ENCODE measurements at regions not wholly inside any gene's neighbourhood (a gene's known extent, or its start where the extent isn't known, plus 50 kb on each side); places are given as distances from the start of the nearest gene placed in this dataset.
"Not testable (repeated sequence)": the region's sequence is repeated elsewhere in the genome, so short reads cannot be mapped to it uniquely, and the experiment has no call there.

DNA sequence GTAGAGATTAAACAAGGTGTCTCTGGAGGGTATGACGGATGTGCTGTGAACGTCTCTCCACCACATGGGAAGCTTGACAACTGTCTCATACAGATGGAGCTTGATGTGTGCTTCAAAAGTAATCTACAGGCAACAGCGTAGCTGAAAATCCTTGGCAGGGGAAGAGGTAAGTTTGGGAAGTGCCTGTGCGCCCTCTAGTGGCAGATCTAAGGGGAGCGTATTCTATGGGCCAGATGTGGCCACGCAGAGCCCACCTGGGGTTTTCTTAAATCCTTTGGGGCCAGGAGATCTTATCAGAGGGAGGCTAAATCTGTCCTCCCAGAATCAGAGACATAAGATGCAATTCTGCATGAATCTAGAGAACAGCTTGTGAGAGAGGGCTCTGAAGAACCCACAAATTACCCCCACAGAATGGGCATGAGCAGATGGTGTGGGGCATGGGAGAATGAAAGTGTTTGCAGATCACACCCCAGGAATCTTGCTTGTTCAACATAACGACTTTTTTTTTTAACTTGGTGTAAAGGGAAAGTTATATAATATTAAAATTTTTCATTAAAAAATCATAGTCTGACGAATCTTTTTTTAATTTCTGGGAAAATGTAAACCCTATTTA, 91.2 kb upstream of the MPP7 start:
- DNase-seq, result peak; percentile 47

DNA sequence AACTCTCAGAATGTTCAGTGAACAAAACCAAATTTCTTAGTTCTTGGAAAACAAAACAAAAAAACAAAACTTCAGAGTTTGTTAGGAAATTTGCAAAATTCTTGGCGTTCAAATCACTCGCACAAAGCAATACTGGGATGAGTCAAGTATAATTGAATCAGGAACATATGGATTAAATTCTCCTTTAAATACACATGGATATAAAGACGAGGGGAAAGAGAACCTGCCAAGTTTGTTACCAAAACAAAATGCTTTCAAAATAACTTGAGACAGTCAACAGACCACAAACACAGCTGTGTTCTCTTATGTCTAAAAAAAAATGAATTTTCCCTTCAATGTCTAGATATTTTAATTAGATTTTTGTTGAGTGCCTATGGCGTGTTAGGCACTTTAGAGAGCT, 93.5 kb upstream of the MPP7 start:
- DNase-seq, result no peak

DNA sequence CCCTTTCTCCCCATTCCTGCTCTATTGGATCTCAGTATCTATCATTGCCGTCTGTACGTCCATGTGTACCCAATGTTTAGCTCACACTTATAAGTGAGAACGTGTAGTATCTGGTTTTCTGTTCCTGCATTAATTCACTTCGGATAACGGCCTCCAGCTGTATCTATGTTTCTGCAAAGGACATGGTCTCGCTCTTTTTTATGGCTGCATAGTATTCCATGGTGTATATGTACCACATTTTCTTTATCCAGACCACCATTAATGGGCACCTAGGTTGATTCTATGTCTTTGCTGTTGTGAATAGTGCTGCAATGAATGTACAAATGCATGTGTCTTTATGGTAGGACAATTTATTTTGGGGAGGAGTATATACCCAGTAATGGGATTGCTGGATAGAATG, 94.4 kb upstream of the MPP7 start:
- no peak for DNase-seq

DNA sequence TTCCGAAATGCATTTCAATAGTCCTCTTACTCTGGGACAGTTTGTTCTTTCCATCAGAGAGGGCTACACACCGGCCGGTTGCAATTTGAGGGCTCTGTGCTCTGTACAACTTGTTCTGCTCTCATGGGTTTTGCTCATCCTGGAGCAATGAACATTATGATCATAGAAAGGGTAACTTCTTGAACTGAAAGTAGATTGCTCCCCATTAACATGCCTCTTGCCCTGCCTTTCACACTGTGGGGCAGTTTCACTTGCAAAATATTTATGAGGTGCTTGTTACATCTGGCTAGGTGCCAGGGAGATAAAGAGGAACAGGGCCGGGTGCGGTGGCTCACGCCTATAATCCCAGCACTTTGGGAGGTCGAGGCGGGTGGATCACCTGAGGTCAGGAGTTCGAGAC, 97.3 kb upstream of the MPP7 start:
- no peak for DNase-seq

DNA sequence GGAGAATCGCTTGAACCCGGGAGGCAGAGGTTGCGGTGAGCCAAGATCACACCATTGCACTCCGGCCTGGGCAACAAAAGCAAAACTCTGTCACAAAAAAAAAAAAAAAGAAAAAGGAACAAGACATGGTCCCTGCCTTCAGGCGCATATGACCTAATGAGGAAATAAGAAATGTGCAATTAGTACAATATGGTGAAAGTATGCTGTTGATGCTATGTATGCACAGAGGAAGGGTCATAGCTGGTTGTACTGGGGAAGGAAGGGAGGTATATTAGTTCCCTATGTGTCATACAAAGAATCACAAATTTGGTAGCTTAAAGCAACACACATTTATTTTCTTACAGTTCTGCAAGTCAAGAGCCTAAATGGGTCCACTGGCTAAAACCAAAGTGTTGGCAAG, 97.8 kb upstream of the MPP7 start:
- DNase-seq, result no peak

DNA sequence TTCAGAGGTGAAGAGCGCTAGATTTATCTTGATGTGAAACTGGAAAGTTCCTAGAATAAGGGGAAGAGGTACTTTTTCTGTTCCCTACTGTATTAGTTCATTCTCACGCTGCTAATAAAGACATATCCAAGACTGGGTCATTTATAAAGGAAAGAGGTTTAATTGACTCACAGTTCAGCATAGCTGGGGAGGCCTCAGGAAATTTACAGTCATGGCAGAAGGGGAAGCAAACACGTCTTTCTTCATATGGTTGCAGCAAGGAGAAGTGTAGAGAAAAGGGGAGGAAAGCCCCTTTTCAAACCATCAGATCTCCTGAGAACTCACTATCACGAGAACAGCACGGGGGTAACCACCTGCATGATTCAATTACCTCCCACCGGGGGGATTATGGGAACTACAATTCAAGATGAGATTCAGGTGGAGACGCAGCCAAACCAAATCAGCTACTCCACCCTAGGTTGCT, 99.8 kb upstream of the MPP7 start:
- not testable (repeated sequence) for DNase-seq

DNA sequence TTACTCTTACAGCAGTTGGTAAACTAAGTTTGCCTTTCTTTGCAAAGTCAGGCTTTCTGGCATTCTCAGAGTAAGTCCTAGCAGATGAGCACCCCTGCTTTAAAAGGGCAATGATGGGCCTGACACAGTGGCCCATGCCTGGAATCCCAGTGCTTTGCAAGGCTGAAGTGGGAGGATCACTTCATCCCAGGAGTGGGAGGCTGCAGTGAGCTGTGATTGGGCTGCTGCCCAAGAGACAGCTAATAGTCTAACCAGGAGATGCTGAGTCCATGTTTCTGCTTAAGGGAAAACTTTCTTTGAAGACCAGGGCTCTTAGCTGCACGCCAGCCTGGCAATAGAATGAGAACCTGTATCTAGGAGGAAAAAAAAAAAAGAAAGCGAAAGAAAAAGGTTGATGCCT, 100.2 kb upstream of the MPP7 start:
- DNase-seq, result no peak

DNA sequence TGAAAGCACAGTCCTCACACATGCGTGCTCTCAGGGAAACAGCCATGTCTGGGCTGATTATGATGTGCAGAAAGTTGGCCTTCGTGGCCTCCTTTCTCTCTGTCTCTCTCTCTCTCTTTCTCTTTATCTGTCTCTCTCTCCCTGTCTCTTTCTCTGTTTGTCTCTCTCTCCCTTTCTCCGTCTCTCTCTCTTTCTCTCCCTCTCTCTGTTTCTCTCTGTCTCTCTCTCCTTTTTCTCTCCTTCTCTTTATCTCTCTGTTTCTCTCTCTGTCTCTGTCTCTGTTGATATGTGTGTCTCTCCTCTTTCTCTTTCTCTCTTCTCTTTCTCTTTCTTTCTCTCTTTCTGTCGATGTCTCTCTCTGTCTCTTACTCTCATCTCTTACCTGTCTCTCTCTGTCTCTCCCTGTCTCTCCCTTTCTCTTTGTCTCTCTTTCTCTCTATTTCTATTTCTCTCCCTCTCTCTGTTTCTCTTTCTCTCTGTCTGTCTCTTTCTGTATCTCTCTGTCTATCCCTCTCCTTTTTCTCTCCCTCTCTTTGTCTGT, 105.4 kb upstream of the MPP7 start:
- DNase-seq, result no peak

DNA sequence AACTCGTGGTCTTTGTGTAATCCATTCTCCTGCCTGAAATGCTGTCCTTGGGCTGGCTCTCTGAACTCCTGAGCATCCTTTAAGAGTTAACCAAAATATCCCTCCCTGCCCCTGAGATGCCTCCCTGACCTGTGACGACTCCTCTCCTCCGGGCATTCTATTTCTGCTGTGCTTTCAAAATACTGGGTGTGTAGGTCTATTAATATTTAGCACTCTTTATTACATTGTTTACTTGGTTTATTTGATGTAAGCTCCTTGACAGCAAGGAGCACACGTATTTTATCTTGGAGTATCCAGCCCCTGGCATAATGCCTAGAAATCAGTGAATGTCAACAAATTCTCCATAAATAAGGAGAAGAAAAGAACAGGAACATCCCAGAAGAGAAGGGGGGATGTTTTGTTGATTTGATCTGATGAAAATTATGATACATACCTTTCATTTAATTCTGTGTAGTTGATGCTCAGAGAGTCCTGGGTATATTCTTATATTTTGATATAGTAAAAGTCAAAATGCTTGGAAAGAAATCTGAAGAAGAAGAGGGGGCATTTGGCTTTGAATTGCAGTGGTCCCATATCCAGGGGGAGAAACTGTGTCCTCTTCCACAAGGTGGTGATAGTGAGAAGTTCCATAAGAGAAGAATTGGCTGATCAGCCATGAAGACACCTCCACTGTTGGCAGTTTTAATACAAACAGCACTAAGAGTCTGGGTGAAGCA, 107.7 kb upstream of the MPP7 start:
- no peak for DNase-seq

DNA sequence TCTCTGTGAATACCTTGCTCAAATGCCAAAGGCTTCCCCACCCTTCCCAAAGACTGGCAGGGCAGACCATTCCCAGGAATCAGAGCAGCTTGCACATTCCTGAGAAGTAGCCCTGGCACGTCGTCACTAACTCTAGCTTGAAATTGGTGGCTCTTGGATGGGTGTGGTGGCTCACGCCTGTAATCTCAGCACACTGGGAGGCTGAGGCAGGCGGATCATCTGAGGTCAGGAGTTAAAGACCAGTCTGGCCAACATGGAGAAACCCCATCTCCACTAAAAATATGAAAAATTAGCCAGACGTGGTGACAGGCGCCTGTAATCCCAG, 108.2 kb upstream of the MPP7 start:
- DNase-seq, result no peak

DNA sequence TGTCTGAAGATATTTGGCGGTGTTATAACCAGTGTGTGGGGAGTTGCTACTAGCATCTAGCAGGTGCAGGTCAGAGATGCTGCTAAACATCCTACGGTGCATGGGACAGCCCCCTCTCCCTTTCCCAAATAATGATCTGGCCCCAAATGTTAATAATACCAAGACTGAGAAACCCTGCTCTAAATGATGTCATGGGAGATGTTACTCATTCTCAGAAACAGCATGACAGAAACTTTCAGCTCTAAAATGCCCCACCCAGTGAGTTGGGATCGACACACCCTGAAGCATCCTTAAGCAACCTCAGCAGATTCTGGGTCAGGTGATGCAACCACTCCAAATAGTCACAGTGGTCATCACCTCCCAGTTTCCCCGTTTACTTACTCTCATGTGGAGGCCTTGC, 108.8 kb upstream of the MPP7 start:
- no peak for DNase-seq

DNA sequence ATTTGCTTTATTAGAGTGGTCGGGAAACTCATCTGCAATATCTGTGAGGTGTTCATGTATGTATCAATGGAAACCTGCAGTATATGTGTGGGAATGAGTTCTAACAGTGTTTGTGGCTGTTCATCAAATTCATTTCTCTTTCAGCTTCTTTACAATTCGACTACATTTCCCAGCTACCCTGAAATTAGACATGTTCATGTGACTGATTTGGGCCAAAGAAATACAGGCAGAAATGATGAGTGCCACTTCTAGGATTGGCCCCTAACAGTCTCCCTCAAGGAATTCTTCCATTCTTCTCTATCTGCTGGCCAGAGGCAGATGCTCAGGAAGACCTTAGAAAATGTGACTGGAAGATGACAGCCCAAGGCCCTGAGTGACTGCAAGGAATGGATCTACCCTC, 114.8 kb upstream of the WAC start:
- DNase-seq, result no peak

DNA sequence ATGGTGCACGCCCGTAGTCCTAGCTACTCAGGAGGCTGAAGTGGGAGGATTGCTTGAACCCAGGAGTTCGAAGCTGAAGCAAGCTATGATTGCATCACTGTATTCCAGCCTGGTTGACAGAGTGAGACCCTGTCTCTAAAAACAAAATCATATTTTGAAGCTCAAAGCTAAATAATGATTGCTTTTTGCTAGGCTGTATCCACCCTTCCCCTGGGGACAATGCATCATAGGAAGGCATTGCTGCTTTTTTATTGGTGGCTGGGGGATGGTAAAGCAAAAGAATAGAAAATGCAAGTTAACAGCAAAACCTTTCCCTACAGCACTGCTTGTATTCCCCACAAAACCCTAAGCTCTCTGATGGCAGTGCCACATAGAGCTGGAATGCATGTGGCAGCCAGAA, 107.5 kb upstream of the WAC start:
- DNase-seq, result no peak

DNA sequence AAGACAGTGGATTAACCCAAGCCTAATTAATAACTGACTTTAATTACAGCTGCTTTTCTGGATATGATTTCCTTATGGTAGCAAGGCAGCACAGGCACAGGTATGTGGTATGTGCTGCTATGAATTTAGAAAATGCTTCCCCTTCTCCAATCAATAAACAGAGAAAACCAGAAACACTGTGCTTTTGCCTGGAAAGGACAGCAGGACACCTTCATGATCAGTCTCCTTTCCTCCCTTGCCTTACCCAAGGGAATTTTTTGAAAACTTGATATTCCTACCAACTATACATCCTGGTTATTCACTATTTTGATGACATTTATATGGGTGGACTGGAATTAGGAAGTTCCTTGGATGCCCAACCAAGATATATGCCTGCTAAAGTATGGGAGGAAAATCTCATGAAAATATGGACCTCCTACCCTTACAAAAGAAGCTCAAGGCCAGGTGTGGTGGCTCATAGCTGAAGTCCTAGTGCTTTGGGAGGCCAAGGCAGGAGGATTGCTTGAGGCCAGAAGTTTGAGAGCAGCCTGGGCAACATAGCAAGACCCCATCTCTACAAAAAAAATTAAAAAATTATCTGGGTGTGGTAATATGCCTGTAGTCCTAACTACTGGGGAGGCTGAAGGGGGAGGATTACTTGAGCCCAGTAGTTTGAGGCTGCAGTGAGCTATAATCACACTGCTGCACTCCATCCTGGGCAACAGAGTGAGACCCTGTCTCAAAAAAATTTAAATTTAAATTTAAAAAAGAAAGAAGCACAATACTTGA, 106.3 kb upstream of the WAC start:
- DNase-seq, result no peak

DNA sequence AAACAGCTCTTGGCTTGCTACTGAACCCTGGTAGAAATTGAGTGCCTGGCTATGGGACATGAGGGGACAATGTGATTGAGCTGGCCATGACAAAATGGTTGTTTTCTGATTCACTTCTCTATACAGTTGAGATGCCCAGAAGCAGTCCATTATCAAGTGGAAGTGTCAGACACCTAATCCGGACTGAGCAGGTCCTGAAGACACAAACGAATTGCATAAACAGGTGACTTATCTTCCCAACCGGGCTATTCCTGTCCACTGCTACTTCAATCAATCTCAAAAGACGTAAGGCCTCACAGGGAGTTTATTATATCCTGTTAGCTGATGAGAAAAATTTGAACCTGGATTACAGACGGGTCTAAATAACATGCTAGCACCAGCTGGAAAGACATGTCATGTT, 105.5 kb upstream of the WAC start:
- no peak for DNase-seq

DNA sequence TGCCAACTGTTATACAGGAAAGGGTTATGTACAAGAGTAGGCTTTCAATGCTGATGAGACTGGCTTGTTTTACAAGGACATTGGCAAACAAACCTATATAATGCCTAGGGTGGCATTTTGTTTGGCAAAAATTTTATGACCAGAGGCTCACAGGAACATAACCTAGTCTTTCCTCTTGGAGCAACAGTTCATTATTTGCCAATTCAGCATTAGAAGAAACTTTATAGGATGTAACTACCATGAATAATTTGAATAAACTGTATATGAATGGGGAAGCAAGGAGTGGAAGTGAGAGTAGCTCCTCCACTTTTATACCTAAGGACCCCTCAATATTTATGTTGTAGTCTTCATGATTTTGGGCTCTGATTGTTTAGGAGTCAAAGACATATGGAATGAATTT, 103.9 kb upstream of the WAC start:
- DNase-seq, result no peak

DNA sequence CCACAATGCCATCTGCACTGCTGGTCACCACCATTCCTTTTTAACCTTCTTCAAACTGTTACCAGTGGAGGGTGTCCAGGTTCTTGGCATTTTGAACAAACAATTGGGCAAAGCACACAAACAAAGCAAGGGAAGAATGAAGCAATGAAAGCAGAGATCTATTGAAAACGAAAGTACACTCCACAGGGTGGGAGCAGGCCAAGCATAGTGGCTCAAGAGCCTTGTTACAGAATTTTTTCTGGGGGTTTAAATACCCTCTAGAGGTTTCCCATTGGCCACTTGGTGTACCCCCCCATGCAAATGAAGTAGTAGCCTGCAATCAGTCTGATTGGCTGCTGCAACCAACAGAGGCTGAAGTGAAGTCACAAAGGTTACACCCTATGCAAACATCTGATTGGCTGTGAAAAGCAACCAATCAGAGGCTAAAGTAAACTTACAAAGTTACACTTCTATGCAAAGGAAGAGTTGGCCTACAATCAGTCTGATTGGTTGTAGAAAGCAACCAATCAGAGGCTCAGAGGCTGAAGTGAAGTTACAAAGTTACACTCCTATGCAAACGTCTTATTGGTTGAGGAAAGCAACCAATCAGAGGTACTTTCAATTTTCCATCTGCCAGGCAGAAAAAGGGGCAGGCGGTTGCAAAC, 103.2 kb upstream of the WAC start:
- no peak for DNase-seq

DNA sequence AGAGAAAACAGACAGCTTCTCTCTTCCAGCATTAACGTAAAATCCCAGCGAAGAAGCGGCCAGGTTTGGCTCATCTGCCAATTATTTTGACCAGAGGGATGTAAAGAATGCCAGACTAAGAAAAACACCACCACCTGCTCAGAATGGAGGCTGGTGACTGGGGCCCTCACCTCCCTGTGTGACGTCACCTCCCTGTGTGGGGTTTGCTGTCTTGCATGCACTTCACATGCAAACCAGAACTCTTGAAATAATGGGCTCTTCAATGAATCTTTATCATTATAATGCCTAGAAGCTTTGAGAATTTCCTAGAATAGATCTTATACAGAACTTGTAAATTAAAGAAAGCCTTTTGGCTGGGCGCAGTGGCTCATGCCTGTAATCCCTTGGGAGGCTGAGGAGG, 101.8 kb upstream of the WAC start:
- DNase-seq, result no peak

DNA sequence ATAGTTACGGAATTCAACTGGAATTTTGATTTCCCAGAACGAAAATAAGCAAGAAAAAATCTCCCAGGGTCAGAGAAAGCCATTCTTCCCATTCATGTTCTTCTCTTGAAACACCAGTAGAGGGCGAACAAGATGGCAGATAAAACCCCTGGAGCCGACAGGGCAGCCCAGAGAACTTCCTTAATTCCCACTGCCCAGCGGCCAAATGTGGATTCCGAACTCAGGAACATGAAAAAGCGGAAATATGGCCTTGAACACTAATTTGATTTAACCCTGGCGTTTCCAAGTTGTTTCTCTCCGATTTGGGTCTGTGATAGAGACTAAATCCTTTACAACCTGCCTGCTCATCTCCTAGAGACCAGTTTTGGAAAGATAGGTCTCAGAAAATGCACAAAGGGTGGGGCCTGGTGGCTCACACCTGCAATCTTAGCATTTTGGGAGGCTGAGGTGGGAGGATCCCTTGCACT, 100.7 kb upstream of the WAC start:
- no peak for DNase-seq

DNA sequence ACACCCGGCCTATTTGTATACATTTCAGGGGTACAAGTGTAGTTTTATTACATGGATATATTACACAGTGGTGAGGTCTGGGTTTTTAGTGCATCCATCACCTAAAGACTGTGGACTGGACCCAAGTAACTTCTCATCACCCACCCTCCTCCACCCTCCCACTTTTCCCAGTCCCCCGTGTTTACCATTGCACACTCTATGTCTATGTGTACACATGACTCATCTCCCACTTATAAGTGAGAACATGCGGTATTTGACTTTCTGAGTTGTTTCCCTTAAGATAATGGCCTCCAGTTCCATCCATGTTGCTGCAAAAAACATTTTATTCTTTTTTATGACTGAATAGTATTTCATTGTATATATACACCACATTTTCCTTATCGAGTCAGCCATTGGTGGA, 98.9 kb upstream of the WAC start:
- no peak for DNase-seq

DNA sequence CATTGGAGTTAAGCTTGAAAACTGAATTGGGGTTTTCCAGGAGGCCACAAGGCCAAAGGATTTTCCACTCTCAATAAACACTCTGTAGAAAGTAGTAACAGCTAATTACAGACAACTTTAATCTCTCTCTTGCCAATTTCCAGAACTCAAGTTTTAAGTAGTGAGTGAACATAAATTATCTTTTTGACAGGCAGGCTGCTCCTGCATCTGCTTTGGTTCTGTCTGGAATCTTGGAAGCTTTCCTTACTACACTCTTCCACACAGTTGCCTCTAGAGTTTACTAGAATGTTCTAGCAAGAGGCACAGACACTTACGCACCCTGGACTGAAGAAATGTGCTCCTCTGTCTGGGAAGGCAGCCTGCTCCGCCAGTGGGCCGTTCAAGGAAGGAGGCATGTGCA, 90.5 kb upstream of the WAC start:
- no peak for DNase-seq

DNA sequence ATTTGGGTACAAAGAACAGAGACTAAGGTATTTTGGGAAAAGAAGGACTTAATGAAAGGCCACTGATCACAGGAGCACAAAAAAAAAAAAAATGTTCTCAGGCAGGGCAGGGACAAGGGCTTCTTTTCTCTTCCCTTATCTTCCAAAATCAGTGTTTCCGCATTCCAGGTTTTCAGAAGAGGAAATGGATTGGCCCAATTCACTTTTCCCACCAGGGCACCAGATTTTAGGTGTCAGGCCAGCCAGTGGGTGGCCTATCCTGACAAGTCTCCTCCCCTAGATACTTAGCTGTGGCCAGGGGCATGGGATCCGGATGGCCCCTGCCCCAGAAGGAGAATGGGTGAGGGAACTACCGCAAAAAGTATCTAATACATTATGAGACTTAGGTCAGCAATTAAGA, 88.9 kb upstream of the WAC start:
- no peak for DNase-seq

DNA sequence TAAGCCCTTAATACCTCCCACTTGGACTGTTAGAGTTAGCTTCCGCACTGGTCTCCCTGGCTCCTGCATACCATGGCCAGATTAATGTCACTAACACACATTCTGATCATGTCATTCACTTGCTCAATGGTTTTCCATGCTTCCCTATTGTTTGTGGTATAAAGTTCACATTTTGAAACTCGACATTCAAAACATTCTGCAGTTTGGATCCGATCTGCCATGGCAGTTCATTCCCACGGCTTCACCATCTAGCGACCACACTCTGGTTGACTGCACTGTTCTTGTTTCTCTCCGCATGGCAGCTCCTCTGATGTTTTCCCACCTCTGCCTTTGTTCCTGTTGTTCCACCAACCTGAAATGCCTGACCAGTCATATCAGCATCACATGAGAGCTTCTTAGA, 87.4 kb upstream of the WAC start:
- no peak for DNase-seq

DNA sequence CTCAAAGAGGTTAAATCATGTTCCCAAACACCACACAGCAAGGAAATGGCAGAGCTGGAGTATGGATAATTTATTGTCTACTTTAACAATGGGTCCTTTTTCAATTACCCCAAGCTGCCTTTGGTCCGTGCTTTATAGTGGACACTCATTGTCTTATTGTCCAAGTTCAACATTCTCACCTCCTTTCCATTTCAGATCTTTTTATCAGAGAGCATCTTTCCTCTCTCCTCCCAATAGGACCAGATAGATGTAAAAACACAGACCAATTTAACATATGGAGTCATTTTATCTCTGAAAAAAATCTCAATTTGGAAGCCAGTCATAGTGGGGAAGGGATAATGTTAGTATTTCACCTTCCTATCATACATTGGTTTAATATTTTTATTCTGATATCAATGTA, 83.5 kb upstream of the WAC start:
- no peak for DNase-seq

Data from stimulated activated CD4-positive, alpha-beta T cell treated with anti-CD3 and anti-CD28 coated beads, Interleukin-12 subunit alpha, Interleukin-12 subunit beta, amount 100 ng/mL, for 4 hours (primary cell).